GM21717 (cell line): ENCODE measurements at regions not wholly inside any gene's neighbourhood (a gene's known extent, or its start where the extent isn't known, plus 50 kb on each side); places are given as distances from the start of the nearest gene placed in this dataset.
"Not testable (repeated sequence)": the region's sequence is repeated elsewhere in the genome, so short reads cannot be mapped to it uniquely, and the experiment has no call there.

Source experiments
- ATAC-seq: cut with Tn5 transposase; IDR thresholded peaks from one replicate; pipeline ENCODE4 v1.9.1; 2021; ENCODE audit warnings: mild to moderate bottlenecking, moderate library complexity; ENCODE audit not compliant: unreplicated experiment

- no peak for ATAC-seq
Observed at GRCh38 chr5:98248949-98249348, 524.5 kb upstream of the RGMB start.

DNA sequence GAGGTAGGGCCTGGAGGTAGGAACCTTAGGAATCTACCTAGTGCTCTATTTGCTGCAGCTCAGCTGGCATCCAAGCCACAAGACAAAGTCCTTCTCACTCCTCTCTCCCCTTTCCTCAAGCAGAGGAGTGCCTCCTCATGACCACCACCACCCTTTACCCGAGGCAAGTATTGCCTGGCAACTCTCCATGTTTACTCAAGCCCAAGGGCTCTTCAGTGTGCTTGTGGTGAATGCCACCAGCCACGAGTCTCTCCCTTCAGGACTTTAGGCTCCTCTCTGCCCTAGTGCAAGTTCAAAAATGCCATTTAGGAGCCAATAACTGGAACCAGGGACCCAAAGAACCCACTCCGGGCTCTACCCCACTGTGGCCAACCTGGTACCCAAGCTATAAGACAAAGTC lies 514.5 kb upstream of the RGMB start:
- ATAC-seq, result no peak

DNA sequence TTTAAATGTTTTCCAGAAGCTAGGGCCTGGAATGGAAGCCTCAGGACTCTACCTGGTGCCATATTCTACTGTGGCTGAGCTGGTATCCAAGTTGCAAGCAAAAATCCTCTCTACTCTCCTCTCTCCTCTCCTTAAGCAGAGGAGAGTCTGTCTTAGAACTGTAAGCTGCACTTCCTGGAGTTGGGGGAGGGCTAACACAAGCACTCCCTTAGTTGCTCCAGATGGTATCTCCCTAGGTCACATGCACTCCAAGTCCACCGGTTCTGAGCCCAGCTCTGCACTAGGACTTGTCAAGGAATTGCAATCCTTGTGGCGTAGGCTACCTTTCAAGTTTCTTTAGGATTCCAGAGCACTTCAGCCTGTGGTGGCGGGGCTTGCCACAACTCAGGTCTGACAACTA lies 513.9 kb upstream of the RGMB start:
- no peak for ATAC-seq

GRCh38 chr5:98263084-98263483 lies 510.4 kb upstream of the RGMB start:
- no peak for ATAC-seq

DNA sequence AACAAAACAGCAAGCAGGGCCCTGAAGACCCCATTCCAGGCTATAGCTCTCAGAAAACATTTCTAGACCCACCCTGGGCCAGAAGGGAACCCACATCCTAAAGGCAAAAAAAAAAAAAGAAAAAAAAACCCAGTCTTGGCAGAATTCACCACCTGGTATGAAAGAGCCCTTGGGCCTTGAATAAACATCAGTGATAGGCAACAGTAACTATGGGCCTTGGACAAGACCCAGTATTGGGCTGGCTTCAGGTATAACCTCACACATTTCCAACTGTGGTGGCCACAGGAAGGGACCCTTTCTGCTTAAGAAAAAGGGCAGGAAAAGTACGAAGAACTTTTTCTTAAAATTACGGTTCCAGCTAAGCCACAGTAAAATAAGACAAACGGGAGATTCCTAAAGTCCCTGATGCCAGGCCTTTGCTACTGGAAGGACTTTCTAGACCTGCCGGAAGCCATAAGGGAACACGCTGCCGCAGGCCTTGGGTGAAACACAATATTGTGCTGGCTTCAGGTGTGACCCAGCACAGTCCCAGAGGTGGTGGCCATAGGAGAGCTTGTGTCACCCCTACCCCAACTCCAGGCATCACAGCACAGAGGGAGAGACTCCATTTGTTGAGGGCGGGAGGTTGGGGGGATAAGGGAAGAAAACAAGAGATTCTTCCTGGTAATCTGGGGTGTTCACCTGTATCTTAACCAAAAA lies 505.2 kb upstream of the RGMB start:
- no peak for ATAC-seq

DNA sequence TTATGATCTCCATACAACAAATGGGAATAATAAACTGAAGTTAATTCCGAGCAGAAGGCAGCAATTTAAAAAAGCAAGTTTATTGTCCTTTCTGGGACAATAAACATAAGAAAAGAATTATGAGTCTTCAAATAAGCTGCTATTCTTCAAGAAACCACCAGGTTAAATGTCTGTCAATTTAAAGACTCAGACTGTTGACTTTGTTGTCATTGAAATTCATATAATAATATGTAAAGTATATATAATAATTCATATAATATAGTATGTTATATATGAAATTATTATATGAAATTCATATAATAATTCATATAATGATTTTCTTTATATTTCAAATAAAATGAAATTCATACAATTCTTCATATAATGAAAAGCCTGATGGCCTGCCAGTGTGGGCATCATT lies 497.5 kb upstream of the RGMB start:
- ATAC-seq, result no peak

DNA sequence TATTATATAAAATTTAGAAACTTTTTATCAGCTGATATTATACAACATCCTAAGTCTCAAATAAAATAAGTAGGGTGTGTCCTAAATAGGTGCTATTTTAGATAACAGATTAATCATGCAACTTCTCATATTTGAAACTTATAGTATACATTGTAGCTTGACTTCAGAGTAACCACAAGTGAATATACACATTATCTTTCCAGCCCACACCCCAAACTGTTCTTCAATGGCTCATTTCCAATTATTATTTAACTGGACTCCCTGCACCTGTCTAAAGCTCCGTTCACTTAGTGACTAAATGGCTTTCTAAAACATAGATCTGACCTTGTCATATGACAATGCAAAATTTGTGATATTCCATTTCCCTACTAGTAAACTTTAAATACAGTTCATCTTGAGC lies 490.9 kb upstream of the RGMB start:
- no peak for ATAC-seq

GRCh38 chr5:98292496-98292895 lies 481.0 kb upstream of the RGMB start:
- ATAC-seq, result no peak

DNA sequence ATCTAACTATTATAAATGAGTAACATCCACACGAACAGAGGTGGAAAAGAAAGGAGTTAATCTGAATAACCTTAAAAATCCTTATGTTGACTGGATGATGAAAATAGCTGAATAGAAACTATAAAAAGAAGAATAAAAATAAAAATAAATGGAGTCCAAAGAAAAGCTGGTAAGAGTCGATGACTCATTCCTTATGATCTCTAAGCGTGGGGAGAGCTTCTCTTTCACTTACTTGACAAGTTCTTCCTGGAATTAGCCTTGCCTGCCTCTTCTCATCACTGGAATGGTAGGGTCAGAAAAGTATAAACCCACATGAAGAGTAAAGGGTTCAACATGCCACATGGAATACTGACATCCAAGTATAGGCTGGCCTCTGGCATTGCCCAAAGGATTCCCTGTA lies 477.0 kb upstream of the RGMB start:
- ATAC-seq, result no peak

DNA sequence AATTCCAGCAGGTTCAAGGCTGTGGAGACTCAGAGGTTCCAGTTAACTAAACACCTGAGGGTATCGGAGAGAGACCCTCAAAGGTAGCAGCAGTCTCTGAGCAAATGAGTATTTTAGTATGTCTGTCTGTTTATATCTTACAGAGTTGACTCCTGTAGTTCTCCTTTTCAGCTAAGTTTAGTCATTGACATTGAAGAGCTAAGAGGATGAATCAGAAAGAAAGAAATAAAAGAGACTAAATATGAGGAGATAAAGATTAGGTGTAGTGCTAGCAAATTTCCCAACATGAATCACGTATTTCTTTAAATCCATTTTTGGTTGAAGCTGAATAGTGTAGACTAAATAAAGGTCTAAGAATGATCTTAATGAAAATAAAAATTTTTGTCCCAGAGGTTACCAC lies 474.0 kb upstream of the RGMB start:
- no peak for ATAC-seq

DNA sequence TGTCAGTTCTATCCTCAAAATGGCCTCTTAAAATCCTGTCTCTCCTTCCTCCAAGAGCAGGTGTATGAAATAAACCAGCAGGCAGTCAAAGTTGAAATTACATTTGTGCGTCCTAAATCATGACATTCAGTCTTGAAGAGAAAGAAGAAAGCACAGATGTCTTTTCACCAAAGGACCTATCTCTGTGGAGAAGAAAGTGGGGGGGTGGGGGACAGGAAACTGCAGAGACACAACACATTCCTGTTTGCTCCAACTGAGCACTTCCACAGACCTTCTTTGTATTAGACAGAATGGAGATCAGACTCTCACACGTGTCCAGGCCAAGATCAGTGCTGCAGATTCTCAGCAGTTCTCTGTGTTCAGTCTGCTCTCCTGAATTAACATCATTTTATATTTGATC lies 471.9 kb upstream of the RGMB start:
- ATAC-seq, result no peak

GRCh38 chr5:98307811-98308210 lies 465.7 kb upstream of the RGMB start:
- ATAC-seq, result no peak

DNA sequence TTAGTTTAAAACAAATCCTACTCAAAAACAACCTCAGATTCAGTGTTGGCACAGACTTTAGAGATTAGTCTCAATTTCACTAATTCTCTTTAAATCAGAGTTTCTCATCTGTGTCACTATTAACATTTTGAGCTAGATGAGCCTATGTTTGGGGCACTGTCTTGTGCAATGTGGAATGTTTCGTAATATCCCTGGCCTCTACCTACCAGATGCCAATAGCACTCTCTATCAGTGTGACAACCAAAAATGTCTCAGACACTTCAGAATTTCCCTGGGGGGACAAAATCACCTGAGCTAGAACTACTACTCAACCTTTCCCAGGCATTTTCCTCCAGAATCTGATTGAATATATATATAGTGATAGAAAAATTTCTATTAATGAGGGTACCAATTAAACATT lies 465.2 kb upstream of the RGMB start:
- ATAC-seq, result no peak

DNA sequence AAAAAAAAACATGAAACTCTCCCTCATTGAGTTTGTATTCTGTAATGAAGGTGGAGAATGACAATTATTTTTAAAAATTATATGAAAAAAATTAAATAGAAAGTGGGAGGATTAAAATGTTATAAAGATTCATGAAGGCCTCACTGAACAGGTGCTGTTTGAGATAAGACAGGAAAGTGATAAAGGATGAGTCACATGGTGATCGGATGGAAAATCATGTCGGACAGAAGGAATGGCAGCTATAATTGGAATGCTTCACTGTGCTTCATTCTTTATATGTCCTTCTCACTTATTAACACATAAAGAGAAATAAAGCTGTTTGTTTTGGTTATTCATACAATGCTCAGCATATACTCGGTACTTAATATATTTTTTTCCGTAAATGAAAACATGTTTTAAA lies 464.5 kb upstream of the RGMB start:
- no peak for ATAC-seq

- peak; percentile 64 for ATAC-seq
Observed at GRCh38 chr5:98309785-98310598, 463.5 kb upstream of the RGMB start.

DNA sequence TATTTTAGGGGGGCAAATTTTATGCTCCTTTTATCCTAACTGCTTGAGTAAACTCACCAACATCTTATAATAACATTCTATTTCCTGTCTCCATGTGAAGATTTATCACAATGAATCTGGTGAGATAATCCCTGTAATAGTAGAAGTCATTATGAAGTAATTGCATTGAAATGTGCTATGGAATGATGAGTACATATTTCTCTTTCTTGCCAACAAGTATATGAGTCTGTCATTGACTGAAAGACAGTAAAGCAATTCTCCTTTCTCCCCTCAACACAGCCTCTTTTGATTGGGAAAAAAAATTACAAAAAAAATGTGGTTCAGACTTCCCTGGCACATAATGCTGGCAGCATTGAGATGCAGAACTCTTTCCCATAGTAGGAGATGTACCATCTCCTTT lies 459.2 kb upstream of the RGMB start:
- ATAC-seq, result no peak

DNA sequence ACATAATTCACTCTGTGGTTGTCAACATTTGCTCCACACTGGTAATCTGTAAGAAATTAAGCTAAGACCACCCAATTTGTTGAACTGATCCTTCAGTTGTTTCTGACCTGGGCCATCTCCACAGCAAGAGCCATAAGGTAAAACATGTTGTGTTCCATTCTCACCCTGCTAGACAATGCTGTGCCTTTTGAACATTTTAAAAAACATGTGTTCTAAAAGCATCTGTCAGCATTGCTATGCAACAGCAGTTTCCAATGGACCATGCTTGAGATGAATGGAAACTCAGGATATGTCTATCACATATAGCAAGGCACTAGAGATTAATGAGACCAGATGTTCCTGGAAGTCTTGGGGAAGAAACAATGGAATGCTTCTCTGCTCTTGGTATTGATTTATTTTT lies 455.1 kb upstream of the RGMB start:
- no peak for ATAC-seq

DNA sequence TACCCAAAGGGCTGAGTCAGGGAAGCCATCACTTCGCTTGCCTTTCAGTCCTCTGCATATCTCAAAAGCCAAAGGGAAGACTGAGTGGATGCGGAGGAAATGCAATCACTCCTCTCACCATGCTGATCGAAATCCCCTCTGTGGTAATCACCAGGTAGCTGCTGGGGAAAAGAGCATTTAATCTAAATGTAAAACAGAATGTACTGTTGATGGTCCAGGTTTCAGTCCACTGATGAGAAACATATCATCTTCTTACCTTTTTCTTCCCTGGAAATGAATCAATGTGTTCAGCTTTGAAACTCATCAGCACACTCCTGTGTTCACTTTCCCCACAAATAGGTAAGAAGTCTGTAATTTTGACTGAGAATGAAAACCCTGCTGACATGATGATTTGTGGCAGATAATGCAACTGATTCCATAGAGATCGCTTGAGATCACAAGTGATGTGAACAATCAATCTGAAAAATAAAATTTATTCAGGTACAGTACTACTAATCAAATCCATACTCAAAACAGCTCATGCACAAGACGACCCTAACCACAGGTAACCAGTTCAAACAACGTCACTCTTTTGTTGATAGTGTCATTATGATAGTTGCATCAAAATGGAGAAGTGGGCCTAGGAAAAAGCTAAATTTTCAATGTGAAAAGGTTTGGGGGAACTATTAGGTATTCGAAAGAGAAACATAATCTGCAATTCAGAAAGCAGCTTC lies 454.0 kb upstream of the RGMB start:
- no peak for ATAC-seq

- no peak for ATAC-seq
Observed at GRCh38 chr5:98320343-98320742, 453.1 kb upstream of the RGMB start.

DNA sequence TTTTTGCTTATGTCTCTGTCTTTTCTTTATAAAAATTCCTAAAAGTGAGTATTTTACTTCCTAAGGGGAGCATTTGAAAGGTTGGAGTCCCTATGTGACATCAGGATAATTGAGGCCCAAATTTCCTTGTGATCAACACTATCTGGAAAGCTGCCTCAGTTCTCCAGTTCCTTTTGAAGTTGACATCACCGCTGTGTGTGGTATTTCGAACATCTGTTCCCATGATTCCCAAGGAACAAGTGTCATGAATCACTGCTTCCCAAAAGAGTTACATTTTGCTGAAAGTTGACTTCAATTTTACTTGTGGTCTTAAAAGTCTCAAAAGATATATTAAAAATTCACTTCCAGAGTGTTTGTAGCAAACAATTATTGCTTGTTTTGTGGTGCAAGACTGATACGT lies 452.1 kb upstream of the RGMB start:
- ATAC-seq, result no peak

DNA sequence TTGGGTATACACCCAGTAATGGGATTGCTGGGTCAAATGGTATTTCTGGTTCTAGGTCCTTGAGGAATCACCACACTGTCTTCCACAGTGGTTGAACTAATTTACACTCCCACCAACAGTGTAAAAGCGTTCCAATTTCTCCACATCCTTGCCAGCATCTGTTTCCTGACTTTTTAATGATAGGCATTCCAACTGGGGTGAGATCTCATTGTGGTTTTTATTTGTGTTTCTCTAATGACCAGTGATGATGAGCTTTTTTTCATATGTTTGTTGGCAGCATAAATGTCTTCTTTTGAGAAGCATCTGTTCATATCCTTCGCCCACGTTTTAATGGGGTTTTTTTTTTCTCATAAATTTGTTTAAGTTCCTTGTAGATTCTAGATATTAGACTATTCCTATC lies 448.3 kb upstream of the RGMB start:
- not testable (repeated sequence) for ATAC-seq

DNA sequence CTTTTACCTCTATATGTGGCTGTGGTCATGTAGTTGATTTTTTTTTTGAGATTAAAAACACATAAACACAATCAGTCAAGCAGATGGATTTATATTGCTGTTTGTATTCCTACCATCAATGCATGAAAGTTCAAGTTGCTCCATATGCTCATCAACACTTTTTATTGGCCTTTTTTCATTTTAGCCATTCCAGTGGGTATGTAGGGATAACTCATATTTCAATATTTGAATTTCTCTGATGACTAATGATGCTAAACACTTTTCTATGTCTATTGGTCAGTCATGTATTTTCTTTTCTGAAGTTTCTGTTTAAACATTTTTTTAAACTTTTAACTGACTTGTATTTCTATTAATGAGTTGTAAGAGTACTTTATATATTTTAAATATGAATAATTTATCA lies 445.4 kb upstream of the RGMB start:
- ATAC-seq, result no peak
